ENCODE measurements at regions not wholly inside any gene's neighbourhood (a gene's known extent, or its start where the extent isn't known, plus 50 kb on each side); places are given as distances from the start of the nearest gene placed in this dataset.

DNA sequence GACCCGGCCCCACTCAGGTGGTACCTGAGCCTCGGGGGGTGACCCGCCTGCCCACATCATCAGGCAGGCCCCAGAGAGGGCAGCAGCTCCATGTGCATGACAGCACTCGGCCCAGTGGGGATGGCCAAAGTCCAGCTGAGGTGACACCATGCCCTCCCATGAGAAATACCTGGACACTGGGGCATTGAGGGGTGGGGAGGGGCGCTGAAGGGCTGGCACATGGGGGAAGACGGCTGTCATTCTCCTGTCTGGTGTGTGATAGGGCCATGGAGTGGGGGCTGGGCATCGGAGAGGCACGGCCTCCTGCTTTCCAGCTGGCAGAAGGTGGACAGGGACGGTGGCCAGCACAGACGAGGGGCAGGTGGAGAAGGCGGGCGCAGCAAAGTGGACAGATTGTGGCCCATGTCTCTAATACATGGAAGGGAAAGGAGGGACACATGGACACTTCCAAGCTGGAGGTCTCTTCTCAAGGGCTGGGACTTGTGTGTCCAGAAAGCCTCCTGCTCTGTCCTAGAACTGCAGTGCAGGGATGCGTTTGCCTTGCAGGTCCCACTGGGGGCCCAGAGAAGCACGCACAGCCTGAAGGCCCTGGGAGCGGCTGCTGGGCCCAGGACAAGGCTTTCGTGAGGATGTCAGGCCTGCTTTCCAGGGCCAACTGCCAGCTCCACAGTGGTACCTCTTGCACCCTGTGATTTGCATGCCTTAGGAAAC, 302.2 kb downstream of the NDUFA10 start:
- Mint-ChIP-seq H3K4me3 (ENCODE audit: low read depth, unreplicated experiment) (no peak overlapping the region), H3K27ac (ENCODE audit: unreplicated experiment) (no peak overlapping the region), H3K36me3 (ENCODE audit: insufficient read depth, unreplicated experiment) (no peaks in the 10 kb centered on the region), H3K9me3 (ENCODE audit: low read depth, unreplicated experiment) (peaks cover 8% of the 10 kb centered on the region), H3K4me1 (ENCODE audit: low read depth, unreplicated experiment) (no peaks in the 10 kb centered on the region), H3K27me3 (ENCODE audit: unreplicated experiment) (peaks cover 23% of the 10 kb centered on the region)
- DNase-seq = no peak
- intact Hi-C loops (cut with micrococcal nuclease; ENCODE audit: unreplicated experiment) = no loop called here
- TF ChIP-seq, protein P1, sequence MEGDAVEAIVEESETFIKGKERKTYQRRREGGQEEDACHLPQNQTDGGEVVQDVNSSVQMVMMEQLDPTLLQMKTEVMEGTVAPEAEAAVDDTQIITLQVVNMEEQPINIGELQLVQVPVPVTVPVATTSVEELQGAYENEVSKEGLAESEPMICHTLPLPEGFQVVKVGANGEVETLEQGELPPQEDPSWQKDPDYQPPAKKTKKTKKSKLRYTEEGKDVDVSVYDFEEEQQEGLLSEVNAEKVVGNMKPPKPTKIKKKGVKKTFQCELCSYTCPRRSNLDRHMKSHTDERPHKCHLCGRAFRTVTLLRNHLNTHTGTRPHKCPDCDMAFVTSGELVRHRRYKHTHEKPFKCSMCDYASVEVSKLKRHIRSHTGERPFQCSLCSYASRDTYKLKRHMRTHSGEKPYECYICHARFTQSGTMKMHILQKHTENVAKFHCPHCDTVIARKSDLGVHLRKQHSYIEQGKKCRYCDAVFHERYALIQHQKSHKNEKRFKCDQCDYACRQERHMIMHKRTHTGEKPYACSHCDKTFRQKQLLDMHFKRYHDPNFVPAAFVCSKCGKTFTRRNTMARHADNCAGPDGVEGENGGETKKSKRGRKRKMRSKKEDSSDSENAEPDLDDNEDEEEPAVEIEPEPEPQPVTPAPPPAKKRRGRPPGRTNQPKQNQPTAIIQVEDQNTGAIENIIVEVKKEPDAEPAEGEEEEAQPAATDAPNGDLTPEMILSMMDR (IDR thresholded peaks at IDR 0.05; ENCODE audit: unreplicated experiment) = no peak
- no TSS peak for BruUV-seq (replicated peaks)
- CTCF ChIA-PET = no interaction called here

DNA sequence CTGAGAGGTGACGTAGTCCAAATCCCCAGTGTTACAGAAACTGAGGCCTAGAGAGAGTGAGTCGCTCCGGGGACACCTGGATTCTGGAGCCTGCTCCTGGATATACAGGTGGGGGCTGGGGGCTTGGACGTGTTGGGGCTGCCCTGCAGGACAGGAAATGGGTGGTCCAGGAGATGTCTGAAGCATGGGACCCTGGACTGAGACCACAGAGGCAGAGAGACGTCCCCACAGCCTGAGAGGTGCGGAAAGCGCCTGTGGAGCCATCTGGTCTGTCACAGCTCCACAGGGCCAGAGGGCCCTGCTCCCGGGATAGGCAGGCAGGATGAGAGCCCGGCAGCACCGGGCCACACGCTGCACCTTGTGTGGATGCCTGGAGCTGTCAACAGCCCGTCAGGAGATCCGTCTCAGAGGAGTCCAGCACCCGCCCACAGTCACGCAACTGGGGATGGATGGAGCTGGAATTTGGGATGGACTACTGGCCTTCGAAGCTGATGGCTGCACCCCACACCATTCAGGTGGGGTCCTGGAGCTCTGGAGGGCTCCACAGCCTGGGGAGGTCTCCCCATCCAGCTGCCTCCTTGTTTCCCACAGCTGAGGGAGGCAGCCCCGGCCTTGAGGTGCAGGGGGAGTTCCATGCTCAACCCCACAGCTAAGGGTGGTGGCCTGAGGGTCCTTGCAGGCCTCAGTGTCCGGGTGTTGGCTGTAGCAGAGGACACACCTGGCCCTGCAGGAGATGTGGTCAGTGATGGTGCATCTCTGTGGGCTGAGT, 303.0 kb downstream of the NDUFA10 start:
- Mint-ChIP-seq H3K4me1 (ENCODE audit: low read depth, unreplicated experiment) (no peaks in the 10 kb centered on the region), H3K36me3 (ENCODE audit: insufficient read depth, unreplicated experiment) (no peaks in the 10 kb centered on the region), H3K27ac (ENCODE audit: unreplicated experiment) (no peak overlapping the region), H3K4me3 (ENCODE audit: low read depth, unreplicated experiment) (no peak overlapping the region), H3K9me3 (ENCODE audit: low read depth, unreplicated experiment) (peaks cover 10% of the 10 kb centered on the region), H3K27me3 (ENCODE audit: unreplicated experiment) (peaks cover 16% of the 10 kb centered on the region)
- CTCF ChIA-PET = no interaction called here
- intact Hi-C loops (cut with micrococcal nuclease; ENCODE audit: unreplicated experiment) = no loop called here
- no peak for DNase-seq
- TF ChIP-seq, protein P1 (IDR thresholded peaks at IDR 0.05; ENCODE audit: unreplicated experiment) = no peak
- no TSS peak for BruUV-seq (replicated peaks)

DNA sequence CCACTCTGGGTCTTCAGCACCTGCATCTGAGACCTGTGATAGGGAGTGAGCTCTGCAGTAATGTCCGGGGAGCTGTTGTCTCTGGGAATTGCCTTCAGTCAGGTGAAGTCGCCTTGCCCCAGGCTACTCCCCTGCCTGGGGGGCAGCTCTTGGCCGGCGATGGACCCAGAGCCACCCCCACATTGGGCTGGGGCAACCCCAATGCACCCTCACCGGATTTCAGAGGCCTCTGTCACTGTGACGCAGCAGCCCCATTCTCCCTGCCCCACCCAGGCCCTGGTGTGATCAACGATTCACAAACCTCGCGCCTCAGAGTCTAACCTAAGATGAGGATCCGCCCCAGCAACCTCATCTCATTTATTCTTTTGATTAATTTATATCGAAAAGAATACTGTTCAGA, 303.6 kb downstream of the NDUFA10 start:
- H3K36me3 Mint-ChIP-seq (ENCODE audit: insufficient read depth, unreplicated experiment) = no peaks in the 10 kb centered on the region
- H3K27ac Mint-ChIP-seq (ENCODE audit: unreplicated experiment) = no peak overlapping the region
- no peak overlapping the region for H3K4me3 Mint-ChIP-seq (ENCODE audit: low read depth, unreplicated experiment)
- CTCF ChIA-PET = no interaction called here
- TF ChIP-seq, protein P1 (IDR thresholded peaks at IDR 0.05; ENCODE audit: unreplicated experiment) = no peak
- BruUV-seq (replicated peaks) = no TSS peak
- no peak for DNase-seq
- no peaks in the 10 kb centered on the region for H3K4me1 Mint-ChIP-seq (ENCODE audit: low read depth, unreplicated experiment)
- H3K9me3 Mint-ChIP-seq (ENCODE audit: low read depth, unreplicated experiment) = peaks cover 10% of the 10 kb centered on the region
- intact Hi-C loops (cut with micrococcal nuclease; ENCODE audit: unreplicated experiment) = no loop called here
- H3K27me3 Mint-ChIP-seq (ENCODE audit: unreplicated experiment) = peaks cover 14% of the 10 kb centered on the region

DNA sequence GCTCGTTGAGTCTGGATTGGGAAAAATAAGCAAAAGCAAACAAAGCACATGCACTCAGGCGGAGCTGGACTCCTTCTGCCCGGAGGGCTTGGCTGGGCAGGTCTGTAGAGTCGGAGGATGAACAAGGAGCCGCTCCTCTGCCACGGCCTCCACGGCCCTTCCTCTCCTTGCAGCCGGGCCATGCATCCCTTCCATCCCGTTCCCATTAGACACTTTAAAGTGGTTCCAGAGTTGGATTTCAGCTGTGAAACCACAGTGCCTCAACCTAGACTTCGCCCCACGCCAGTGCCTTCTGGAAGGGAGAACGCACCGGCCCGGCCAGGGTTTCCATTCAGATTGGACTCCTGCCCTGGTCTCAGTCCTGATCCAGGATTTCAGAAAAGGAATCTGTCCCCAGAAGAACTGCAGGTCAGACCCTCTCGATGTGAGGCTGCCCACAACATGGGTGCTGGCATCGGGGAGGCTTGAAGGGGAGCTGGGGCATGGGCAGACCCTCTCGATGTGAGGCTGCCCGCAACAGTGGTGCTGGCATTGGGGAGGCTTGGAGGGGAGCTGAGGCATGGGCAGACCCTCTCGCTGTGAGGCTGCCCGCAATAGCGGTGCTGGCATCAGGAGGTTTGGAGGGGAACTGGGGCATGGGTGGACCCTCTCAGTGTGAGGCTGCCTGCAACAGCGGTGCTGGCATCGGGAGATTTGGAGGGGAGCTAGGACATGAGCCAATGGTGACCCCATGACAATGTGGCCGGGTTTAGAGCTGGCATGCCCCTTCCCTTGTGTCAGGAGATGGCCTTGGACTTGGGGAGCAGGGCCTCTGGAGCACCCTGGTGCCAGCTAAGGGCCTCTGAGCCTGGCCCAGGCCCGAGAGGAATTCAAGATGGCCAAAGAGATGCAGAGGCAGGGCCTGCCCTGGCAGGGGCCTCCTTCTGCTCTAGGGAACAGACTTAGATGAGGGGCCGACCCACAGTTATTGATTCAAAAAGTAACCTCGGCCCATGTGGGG, 304.5 kb downstream of the NDUFA10 start:
- TF ChIP-seq, protein P1 (IDR thresholded peaks at IDR 0.05; ENCODE audit: unreplicated experiment) = no peak
- Mint-ChIP-seq H3K27ac (ENCODE audit: unreplicated experiment) (no peak overlapping the region), H3K4me1 (ENCODE audit: low read depth, unreplicated experiment) (no peaks in the 10 kb centered on the region), H3K4me3 (ENCODE audit: low read depth, unreplicated experiment) (no peak overlapping the region), H3K36me3 (ENCODE audit: insufficient read depth, unreplicated experiment) (no peaks in the 10 kb centered on the region), H3K9me3 (ENCODE audit: low read depth, unreplicated experiment) (peaks cover 17% of the 10 kb centered on the region), H3K27me3 (ENCODE audit: unreplicated experiment) (peaks cover 18% of the 10 kb centered on the region)
- no TSS peak for BruUV-seq (replicated peaks)
- DNase-seq = no peak
- intact Hi-C loops (cut with micrococcal nuclease; ENCODE audit: unreplicated experiment) = no loop called here
- CTCF ChIA-PET = no interaction called here
